AG04449 (cell line): ENCODE measurements at regions not wholly inside any gene's neighbourhood (a gene's known extent, or its start where the extent isn't known, plus 50 kb on each side); places are given as distances from the start of the nearest gene placed in this dataset.
"Not testable (repeated sequence)": the region's sequence is repeated elsewhere in the genome, so short reads cannot be mapped to it uniquely, and the experiment has no call there.

Experiments
- CTCF ChIA-PET: fragments of 350-600 bp; formaldehyde crosslinking; extraction: SDS; loops from one replicate; lab custom pipeline; 2021; ENCODE audit warnings: antibody characterized with exemption; lab: Yijun Ruan, JAX
- POLR2A ChIA-PET: fragments of 400-600, 350-600 bp; formaldehyde crosslinking; extraction: SDS; loops from one replicate; lab custom pipeline; 2020; ENCODE audit warnings: antibody characterized with exemption, inconsistent platforms; lab: Yijun Ruan, JAX
- DNase-seq: peaks from one replicate; pipeline ENCODE4 v3.0.0-alpha.2; 2010; ENCODE audit warnings: low read depth, low spot score
- H3K4me3 ChIP-seq: 2 replicates; pipeline ENCODE4 v1.5.1; 2011; ENCODE audit warnings: low read depth, mild to moderate bottlenecking, control low read depth, low read length
- TF ChIP-seq, protein P1 (sequence below): IDR thresholded peaks from one replicate; pipeline ENCODE4 v1.5.1; 2011; ENCODE audit warnings: mild to moderate bottlenecking, moderate library complexity, low read length, control low read depth, inconsistent platforms; ENCODE audit not compliant: insufficient read depth; ENCODE audit errors: missing control alignments

DNA sequence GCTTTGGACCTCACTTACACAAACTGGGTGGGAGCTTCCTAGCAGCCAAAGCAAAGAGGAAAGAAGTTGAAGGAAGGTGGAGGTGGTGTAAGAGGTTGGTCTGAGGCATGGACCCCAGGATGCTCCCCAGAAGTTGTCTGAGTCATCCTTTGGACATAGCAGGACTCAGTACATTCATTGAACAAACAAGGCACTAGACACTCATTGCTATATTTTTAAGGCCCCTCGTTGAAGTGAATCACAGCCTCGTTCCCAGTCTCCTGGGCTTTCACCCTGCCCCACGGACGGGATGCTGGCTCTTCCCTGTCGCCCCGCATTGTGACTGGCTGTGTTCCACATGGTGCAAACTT is 95.9 kb upstream of the FGF3 start:
- peak; percentile 12 for DNase-seq
- POLR2A ChIA-PET = no interaction called here
- TF ChIP-seq, protein P1, sequence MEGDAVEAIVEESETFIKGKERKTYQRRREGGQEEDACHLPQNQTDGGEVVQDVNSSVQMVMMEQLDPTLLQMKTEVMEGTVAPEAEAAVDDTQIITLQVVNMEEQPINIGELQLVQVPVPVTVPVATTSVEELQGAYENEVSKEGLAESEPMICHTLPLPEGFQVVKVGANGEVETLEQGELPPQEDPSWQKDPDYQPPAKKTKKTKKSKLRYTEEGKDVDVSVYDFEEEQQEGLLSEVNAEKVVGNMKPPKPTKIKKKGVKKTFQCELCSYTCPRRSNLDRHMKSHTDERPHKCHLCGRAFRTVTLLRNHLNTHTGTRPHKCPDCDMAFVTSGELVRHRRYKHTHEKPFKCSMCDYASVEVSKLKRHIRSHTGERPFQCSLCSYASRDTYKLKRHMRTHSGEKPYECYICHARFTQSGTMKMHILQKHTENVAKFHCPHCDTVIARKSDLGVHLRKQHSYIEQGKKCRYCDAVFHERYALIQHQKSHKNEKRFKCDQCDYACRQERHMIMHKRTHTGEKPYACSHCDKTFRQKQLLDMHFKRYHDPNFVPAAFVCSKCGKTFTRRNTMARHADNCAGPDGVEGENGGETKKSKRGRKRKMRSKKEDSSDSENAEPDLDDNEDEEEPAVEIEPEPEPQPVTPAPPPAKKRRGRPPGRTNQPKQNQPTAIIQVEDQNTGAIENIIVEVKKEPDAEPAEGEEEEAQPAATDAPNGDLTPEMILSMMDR = no peak
- H3K4me3 ChIP-seq = no peak overlapping the region
- CTCF ChIA-PET = interaction anchor here (0.7 to 12.0 kb wide), 14 partner anchors 11 to 285 kb away, joined by 3 to 200 read pairs (median 4); partner anchors contain the start of gene FADD

DNA sequence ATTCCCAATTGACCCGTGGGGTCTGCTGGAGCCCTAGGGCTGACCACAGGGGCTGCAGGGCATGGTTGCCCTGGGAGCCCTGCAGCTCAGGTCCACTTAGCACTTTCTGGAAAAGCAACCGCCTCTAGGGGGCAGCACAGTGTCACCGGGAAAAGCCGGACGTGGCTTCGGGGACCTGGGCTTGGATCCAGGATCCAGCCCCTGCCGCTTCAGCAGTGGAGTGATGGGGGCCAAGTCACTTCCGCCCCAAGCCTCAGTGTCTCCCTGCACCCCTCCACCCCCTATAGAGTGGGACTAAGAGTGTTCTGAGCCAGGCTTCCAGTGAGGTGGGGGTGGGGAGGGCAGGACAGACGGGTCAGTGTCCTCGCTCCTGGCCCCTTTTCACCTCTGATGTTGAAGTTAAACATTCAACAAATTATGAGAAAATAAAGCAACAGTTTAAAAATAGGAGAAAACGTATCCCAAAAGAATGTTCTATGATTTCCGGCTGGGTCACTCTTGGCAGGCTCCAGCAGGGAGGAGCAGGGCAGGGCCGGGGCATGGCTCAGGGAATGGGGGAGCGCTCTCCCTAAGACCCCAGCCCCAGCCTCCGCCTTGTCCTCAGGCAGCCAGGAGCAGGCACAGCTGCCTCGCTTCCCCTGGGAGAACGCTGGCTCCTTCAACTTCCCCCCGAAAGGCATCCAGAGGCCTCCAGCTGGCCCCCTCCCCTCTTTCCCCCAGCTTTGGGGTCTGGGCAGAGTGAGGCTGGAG is 96.5 kb upstream of the FGF3 start:
- TF ChIP-seq, protein P1 = peak; percentile 73
- no peak for DNase-seq
- POLR2A ChIA-PET = no interaction called here
- CTCF ChIA-PET = interaction anchor here (0.7 to 12.0 kb wide), 16 partner anchors 11 to 285 kb away, joined by 3 to 200 read pairs (median 4); partner anchors contain the start of gene FADD
- H3K4me3 ChIP-seq = peak overlapping the region; percentile 3; the same call in 1 of the 2 replicates

DNA sequence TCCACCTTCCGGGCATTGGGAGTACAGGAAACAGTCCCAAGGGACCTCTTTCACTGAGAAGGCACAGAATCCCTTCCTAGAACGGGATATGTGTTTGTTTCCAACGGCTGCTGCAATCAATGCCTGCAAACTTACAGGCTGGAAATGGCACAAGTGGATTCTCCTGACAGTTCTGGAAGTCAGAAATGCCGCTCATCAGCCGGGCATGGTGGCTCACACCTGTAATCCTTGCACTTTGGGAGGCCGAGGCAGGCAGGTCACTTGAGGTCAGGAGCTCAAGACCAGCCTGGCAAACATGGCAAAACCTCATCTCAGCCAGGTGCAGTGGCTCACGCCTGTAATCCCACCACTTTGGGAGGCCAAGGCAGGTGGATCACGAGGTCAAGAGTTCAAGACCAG is 97.0 kb upstream of the FGF3 start:
- POLR2A ChIA-PET = interaction anchor here (1.1 kb wide), 1 partner anchor 58 kb away, joined by 3 read pairs; no protein-coding TSS in a partner anchor
- not testable (repeated sequence) for DNase-seq, H3K4me3 ChIP-seq
- CTCF ChIA-PET = interaction anchor here (0.7 to 12.0 kb wide), 8 partner anchors 13 to 284 kb away, joined by 3 to 200 read pairs (median 4); partner anchors contain the start of gene FADD

DNA sequence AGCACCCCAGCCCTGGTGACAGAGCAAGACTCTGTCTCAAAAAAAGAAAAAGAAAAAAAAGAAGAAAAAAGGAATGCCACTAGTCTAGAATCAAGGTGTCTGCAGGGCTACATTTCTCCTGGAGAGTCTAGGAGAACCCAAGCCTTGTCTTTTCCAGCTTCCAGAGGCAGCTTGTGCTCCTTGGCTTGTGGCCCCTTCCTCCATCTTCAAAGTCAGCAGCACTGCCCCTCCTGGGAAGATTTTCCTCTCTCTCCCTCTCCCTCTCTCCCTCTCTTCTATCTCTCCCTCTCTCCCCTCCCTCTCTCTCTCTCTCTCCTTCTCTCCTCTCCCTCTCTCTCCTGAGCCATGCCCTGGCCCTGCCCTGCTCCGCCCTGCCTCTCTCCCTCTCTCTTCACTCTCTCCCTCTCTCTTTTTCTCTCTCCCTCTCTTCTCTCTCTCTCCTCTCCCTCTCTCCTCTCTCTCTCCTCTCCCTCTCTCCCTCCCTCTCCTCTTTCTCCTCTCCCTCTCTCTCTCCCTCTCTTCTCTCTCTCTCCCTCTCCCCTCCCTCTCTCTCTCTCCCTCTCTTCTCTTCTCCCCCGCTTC is 97.7 kb upstream of the FGF3 start:
- H3K4me3 ChIP-seq = no peak overlapping the region
- ChIA-PET POLR2A (interaction anchor here (1.1 kb wide), 1 partner anchor 57 kb away, joined by 3 read pairs; no protein-coding TSS in a partner anchor), CTCF (interaction anchor here (0.7 to 12.0 kb wide), 5 partner anchors 76 to 284 kb away, joined by 3 to 200 read pairs (median 4); partner anchors contain the start of gene FADD)
- DNase-seq = no peak
- TF ChIP-seq, protein P1 = no peak

DNA sequence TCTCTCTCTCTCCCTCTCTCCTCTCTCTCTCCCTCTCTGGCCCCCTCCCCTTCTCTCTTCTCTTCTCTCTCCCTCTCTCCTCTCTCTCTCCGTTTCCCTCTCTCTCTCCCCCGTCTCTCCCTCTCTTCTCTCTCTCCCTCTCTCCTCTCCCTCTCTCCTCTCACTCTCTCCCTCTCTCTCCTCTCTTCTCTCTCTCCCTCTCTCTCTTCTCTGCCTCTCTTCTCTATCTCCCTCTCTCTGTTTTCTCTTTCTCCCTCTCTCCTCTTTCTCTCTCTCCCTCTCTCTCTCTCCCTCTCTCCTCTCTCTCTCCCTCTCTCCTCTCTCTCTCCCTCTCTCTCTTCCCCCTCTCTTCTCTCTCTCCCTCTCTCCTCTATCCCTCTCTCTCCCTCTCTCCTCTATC is 98.3 kb upstream of the FGF3 start:
- ChIA-PET POLR2A (no interaction called here), CTCF (interaction anchor here (1.0 to 7.3 kb wide), 8 partner anchors 8 to 289 kb away, joined by 3 to 92 read pairs (median 10); no protein-coding TSS in a partner anchor)
- H3K4me3 ChIP-seq = no peak overlapping the region
- DNase-seq = no peak
- TF ChIP-seq, protein P1 = no peak

DNA sequence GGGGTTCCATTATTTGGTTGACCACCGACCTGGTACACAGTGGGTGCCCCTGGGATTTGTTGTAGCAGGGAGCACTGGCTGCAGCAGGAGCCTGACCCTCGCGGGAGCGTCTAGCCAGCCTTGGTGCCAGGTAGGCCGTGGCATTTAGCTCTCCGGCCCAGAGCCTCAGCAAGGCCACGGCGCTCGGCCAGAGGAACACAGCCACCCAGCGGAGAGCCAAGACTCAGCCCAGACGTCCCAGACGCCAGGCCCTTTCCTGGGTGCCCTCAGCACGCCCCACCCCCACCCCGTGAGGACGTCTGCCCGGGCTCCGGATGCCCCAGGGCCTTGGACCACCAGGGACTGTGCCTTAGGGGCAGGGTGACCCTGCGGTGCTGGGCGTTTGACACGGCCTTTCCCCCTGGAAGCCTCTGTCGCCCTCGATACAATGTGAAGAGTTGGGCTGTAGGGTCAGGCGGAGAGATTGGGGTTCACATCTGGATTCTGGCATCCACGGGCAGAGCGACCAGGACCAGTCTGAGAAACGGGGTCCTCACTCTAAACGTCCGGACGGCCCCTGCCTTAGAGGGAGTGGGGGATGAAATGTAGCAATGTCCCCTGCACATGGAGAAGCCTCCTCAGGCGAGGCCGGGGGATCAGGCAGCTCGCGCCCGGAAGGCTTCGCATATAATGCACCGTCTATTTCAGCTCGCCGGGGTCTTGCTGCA is 99.2 kb upstream of the FGF3 start:
- TF ChIP-seq, protein P1 = no peak
- ChIA-PET POLR2A (interaction anchor here (1.2 kb wide), 1 partner anchor 38 kb away, joined by 3 read pairs; no protein-coding TSS in a partner anchor), CTCF (interaction anchor here (0.6 to 7.3 kb wide), 36 partner anchors 9 to 288 kb away, joined by 3 to 92 read pairs (median 4); no protein-coding TSS in a partner anchor)
- DNase-seq = no peak
- no peak overlapping the region for H3K4me3 ChIP-seq
